HEK293 (cell line): ENCODE measurements at regions not wholly inside any gene's neighbourhood (a gene's known extent, or its start where the extent isn't known, plus 50 kb on each side); places are given as distances from the start of the nearest gene placed in this dataset.

Experiments
- CTCF ChIA-PET: fragments of 350-600 bp; formaldehyde crosslinking; extraction: SDS; loops from one replicate; lab custom pipeline; 2021; ENCODE audit warnings: antibody characterized with exemption; lab: Yijun Ruan, JAX
- POLR2A ChIA-PET: fragments of 300-600 bp; formaldehyde crosslinking; extraction: SDS; loops from one replicate; lab custom pipeline; 2020; ENCODE audit warnings: antibody characterized with exemption, inconsistent platforms; lab: Yijun Ruan, JAX
- H3K27ac ChIP-seq: fragments of 200-500 bp; sonication (Bioruptor generic); 2 replicates; pipeline ENCODE4 v1.5.1; 2014; ENCODE audit warnings: low read depth, low read length, control low read depth, inconsistent platforms; ENCODE audit errors: extremely low read depth
- H3K36me3 ChIP-seq, 2 experiments: fragments of 200-500 bp in 1 of 2; sonication (Bioruptor generic) in 1 of 2; 1 replicate in 1 of 2; 2 replicates in 1 of 2; pipeline ENCODE4 v1.5.1; 2014 to 2017; ENCODE audit warnings: inconsistent platforms in 2 of 2, low read length in 2 of 2; ENCODE audit not compliant: control insufficient read depth in 2 of 2, insufficient read depth in 1 of 2
- H3K4me1 ChIP-seq: fragments of 200-500 bp; sonication (Bioruptor generic); 2 replicates; pipeline ENCODE4 v1.5.1; 2014; ENCODE audit warnings: mild to moderate bottlenecking, low read length, inconsistent platforms; ENCODE audit not compliant: control insufficient read depth, insufficient read depth
- H3K4me3 ChIP-seq: 2 replicates; pipeline ENCODE4 v1.5.1; 2011; ENCODE audit warnings: low read depth, mild to moderate bottlenecking, control low read depth, low read length, moderate library complexity
- H3K9me3 ChIP-seq: fragments of 200-500 bp; sonication (Bioruptor generic); 2 replicates; pipeline ENCODE4 v1.5.1; 2014; ENCODE audit warnings: low read depth, low read length, inconsistent platforms; ENCODE audit not compliant: control insufficient read depth, insufficient read depth
- HOXA7 ChIP-seq: sonication (generic); formaldehyde crosslinking; IDR thresholded peaks from 2 replicates; pipeline ENCODE4 v1.8.1; 2022; ENCODE audit warnings: missing genetic modification reagents, borderline replicate concordance
- PRDM1 ChIP-seq: fragments of 450-650 bp; formaldehyde crosslinking; IDR thresholded peaks from 2 replicates; pipeline ENCODE4; 2016; ENCODE audit warnings: missing biosample characterization, missing genetic modification characterization
- PRDM10 ChIP-seq: fragments of 450-650 bp; formaldehyde crosslinking; IDR thresholded peaks from 2 replicates; pipeline ENCODE4 v1.5.1; 2016; ENCODE audit warnings: missing biosample characterization, missing genetic modification characterization
- REST ChIP-seq: fragments of 450-650 bp; formaldehyde crosslinking; IDR thresholded peaks from 2 replicates; pipeline ENCODE4 v1.5.1; 2016; ENCODE audit warnings: missing biosample characterization, missing genetic modification characterization
- ZBTB11 ChIP-seq: fragments of 450-650 bp; formaldehyde crosslinking; conservative IDR thresholded peaks from 2 replicates; pipeline ENCODE4 v1.5.1; 2016; ENCODE audit warnings: low read depth, missing biosample characterization, missing genetic modification characterization
- ZFHX2 ChIP-seq: fragments of 450-650 bp; formaldehyde crosslinking; conservative IDR thresholded peaks from 2 replicates; pipeline ENCODE4 v1.5.1; 2016; ENCODE audit warnings: missing biosample characterization, missing genetic modification characterization
- ZIC2 ChIP-seq: fragments of 450-650 bp; formaldehyde crosslinking; IDR thresholded peaks from 2 replicates; pipeline ENCODE4 v1.5.1; 2016; ENCODE audit warnings: missing biosample characterization, missing genetic modification characterization
- ZNF146 ChIP-seq: fragments of 450-650 bp; formaldehyde crosslinking; IDR thresholded peaks from 2 replicates; pipeline ENCODE4 v1.5.1; 2016; ENCODE audit warnings: missing biosample characterization, missing genetic modification characterization
- ZNF18 ChIP-seq: fragments of 450-650 bp; formaldehyde crosslinking; IDR thresholded peaks from 2 replicates; pipeline ENCODE4 v1.5.1; 2016; ENCODE audit warnings: missing biosample characterization, missing genetic modification characterization
- ZNF341 ChIP-seq: fragments of 450-650 bp; formaldehyde crosslinking; IDR thresholded peaks from 2 replicates; pipeline ENCODE4; 2016; ENCODE audit warnings: low read depth, missing biosample characterization, missing genetic modification characterization
- ZNF544 ChIP-seq: fragments of 450-650 bp; formaldehyde crosslinking; IDR thresholded peaks from 2 replicates; pipeline ENCODE4 v1.5.0; 2017; ENCODE audit warnings: missing biosample characterization, missing genetic modification characterization
- ZNF571 ChIP-seq: fragments of 450-650 bp; formaldehyde crosslinking; IDR thresholded peaks from 2 replicates; pipeline ENCODE4 v1.5.0; 2017; ENCODE audit warnings: missing biosample characterization, missing genetic modification characterization
- ZNF600 ChIP-seq: fragments of 450-650 bp; formaldehyde crosslinking; IDR thresholded peaks from 2 replicates; pipeline ENCODE4 v1.5.1; 2016; ENCODE audit warnings: missing biosample characterization, missing genetic modification characterization
- ZNF704 ChIP-seq: fragments of 450-650 bp; formaldehyde crosslinking; IDR thresholded peaks from 2 replicates; pipeline ENCODE4 v1.5.1; 2016; ENCODE audit warnings: missing biosample characterization, missing genetic modification characterization
- ZSCAN23 ChIP-seq: fragments of 450-650 bp; formaldehyde crosslinking; IDR thresholded peaks from 2 replicates; pipeline ENCODE4 v1.5.1; 2016; ENCODE audit warnings: missing biosample characterization, missing genetic modification characterization
- ZSCAN30 ChIP-seq: fragments of 450-650 bp; IDR thresholded peaks from 2 replicates; pipeline ENCODE4 v1.5.1; 2018; ENCODE audit warnings: missing biosample characterization, mild to moderate bottlenecking, missing genetic modification characterization, moderate library complexity
- ZSCAN5A ChIP-seq: fragments of 450-650 bp; formaldehyde crosslinking; IDR thresholded peaks from 2 replicates; pipeline ENCODE4 v1.5.1; 2016; ENCODE audit warnings: missing biosample characterization, missing genetic modification characterization

GRCh38 chr3:177356952-177357351, 159.7 kb upstream of the TBL1XR1 start:
- CTCF ChIA-PET: interaction anchor here (0.7 kb wide), 2 partner anchors 407 to 980 kb away, joined by 3 to 4 read pairs; no protein-coding TSS in a partner anchor
- peaks cover 3% of the 10 kb centered on the region for H3K4me1 ChIP-seq
- H3K27ac ChIP-seq: no peak overlapping the region; the same call in 1 of the 2 replicates
- H3K9me3 ChIP-seq: no peaks in the 10 kb centered on the region
- TF ChIP-seq ZNF600 (tag by site-specific recombination) (no peak), REST (tag by site-specific recombination) (no peak), ZSCAN30 (tag by site-specific recombination) (no peak), ZSCAN23 (tag by site-specific recombination) (no peak), ZFHX2 (tag by site-specific recombination) (no peak), ZNF18 (no peak), PRDM1 (no peak)
- POLR2A ChIA-PET: no interaction called here
- H3K36me3 ChIP-seq: no peaks in the 10 kb centered on the region
- no peak overlapping the region for H3K4me3 ChIP-seq

GRCh38 chr3:177357352-177358090, 160.2 kb upstream of the TBL1XR1 start:
- POLR2A ChIA-PET: interaction anchor here (0.8 kb wide), 1 partner anchor 160 kb away, joined by 3 read pairs; the partner anchor contains the start of gene TBL1XR1
- Histone ChIP-seq H3K27ac (peak overlapping the region; percentile 12; the same call in 1 of the 2 replicates), H3K4me3 (no peak overlapping the region), H3K36me3 (no peaks in the 10 kb centered on the region), H3K4me1 (peaks cover 3% of the 10 kb centered on the region), H3K9me3 (no peaks in the 10 kb centered on the region)
- CTCF ChIA-PET: interaction anchor here (0.7 kb wide), 3 partner anchors 408 to 1589 kb away, joined by 3 to 4 read pairs (median 3); no protein-coding TSS in a partner anchor
- TF ChIP-seq ZNF544 (tag by site-specific recombination) (no peak), ZNF341 (tag by site-specific recombination) (peak; percentile 31), ZBTB11 (tag by site-specific recombination) (no peak), ZNF571 (tag by site-specific recombination) (no peak), ZIC2 (tag by site-specific recombination) (no peak), ZNF146 (tag by site-specific recombination) (peak; percentile 48; the same call in 1 of the 2 replicates), ZSCAN5A (tag by site-specific recombination) (no peak), PRDM10 (tag by site-specific recombination) (no peak), HOXA7 (CRISPR knock-in tag) (no peak), ZNF704 (no peak)
